HG03108 (cell line): ENCODE measurements at regions not wholly inside any gene's neighbourhood (a gene's known extent, or its start where the extent isn't known, plus 50 kb on each side); places are given as distances from the start of the nearest gene placed in this dataset.

Experiments
- ATAC-seq: cut with Tn5 transposase; IDR thresholded peaks from one replicate; pipeline ENCODE4 v1.9.1; 2021; ENCODE audit warnings: moderate library complexity; ENCODE audit not compliant: unreplicated experiment

DNA sequence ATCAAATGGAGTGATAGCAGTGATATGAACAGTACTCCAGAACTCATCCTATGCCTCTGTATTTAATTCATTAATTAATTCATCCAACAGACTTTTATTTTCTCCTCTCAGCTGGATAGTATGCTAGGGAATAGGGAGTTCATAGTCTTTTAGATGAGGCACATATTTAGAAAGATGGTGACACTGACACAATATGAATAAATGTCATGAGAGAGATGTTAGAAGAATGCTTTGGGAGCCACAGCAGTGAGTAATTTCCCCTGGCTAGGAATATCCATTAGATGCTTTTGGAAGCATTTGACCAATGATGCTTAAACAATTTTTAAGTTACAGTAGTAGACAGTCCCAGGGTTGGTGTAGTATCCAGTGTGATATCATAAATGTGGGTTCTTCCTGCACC, 428.7 kb upstream of the SGCD start:
- ATAC-seq: no peak

DNA sequence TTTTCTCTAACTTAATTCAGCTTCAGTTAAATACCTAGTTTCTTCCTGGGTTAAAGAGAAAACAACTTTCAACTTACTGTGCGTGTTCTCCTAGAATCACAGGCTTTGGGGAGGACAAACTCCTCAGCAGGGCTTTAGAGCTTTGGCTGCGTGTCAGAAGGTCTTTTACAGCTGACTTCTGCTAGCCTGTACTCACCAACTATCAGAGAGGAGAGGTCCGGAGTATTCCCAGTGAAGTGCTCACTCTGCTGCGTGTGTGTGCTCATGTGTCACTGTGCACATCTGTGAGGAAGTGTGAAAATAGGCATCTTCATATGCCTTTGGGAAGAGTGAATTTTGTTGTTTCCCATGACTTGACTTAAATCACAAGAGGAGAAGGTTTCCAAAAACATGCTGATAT, 423.2 kb upstream of the SGCD start:
- ATAC-seq: no peak

DNA sequence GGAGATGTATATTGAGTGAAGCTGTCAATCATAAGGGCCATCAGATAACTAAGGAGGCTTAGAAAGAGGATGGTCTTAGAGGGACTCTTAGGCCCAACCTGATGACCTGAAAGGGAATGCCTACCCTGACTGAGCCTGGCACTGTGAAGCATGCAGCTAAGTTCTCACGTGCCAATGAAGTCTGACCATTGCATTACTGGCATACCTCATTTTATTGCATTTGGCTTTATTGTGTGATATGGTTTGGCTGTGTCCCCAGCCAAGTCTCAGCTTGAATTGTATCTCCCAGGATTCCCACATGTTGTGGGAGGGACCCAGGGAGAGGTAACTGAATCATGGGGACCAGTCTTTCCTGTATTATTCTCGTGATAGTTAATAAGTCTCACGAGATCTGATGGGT, 421.6 kb upstream of the SGCD start:
- ATAC-seq: no peak

GRCh38 chr5:155906046-155906445, 420.9 kb upstream of the SGCD start:
- no peak for ATAC-seq

GRCh38 chr5:155908543-155908942, 418.4 kb upstream of the SGCD start:
- no peak for ATAC-seq

DNA sequence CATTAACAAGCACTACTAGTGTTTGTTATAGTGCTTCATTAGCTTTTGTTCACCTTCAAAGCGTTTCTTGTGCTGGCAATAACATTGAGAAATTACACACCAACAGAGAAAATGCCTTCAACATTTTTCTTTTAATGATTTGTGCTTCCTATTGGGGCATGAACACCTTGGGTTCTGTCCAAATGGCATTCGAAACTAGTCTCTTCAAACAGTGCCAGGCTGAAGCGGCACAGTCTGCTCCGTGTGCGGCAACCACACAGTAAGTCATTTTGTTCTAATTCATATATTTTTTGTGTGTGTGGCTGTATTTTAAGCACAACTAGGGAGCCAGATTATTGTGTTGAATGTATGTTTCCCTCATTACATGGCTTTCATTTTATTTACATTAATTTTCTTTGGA, 414.7 kb upstream of the SGCD start:
- ATAC-seq: no peak

GRCh38 chr5:155914766-155915165, 412.2 kb upstream of the SGCD start:
- ATAC-seq: no peak

DNA sequence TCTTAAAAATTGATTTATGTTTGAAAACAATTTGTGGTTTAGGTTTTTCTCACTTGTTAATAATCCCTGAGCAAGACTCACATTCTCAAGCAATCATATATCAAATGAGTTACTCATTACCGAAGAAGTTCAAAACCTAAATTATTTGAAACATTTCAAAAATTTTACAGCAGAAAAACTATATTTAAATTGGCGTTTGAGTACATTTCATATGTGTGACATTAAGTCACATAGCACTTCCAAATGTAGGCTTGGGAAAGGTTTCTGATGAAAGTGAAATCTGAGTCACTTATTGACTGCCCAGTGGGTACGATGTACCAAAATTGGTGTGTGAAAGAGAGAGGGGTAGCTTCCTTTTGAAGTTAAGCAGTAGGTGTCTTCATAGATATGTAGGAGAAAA, 411.4 kb upstream of the SGCD start:
- ATAC-seq: no peak

DNA sequence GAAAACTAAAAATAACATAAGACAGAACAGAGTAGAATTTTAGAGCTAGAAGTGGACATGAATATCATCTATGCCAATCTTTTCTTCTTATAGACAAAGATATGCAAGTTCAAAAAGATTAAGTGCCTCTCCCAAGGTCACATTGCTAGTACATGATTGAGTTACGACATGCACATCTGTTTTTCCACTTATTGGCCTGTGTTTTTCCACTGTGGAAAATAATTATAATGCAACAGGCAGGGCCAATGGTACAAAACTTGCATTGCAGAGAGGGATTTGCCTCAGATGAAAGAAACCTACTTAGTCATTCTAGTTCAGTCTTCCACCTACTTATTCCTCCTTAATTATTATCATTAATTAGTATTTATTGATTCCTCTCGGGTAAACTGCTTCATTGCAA, 407.8 kb upstream of the SGCD start:
- ATAC-seq: no peak

- no peak for ATAC-seq
Measured at GRCh38 chr5:155919725-155920124, 407.2 kb upstream of the SGCD start.

GRCh38 chr5:155921621-155922020, 405.3 kb upstream of the SGCD start:
- no peak for ATAC-seq

DNA sequence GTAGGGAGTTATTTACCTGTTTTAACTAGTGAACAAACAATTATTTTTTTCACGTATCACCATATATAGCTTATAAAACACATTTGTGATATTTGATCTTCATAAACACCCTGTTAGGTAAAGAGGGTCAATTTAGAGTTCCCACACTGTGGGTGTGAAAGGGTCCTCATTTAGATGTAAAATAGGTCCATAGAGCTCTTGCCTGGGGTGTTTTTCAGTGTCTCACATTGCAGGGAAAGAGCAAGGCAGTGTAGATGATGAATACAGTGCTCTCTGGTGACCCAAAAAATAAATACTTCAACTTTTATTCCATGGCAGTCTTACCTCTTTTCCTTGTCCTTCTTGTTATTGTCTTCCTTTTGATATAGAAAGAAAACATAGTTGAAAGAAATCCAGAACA, 403.2 kb upstream of the SGCD start:
- ATAC-seq: no peak

GRCh38 chr5:155926031-155926430, 400.9 kb upstream of the SGCD start:
- no peak for ATAC-seq

- no peak for ATAC-seq
Measured at GRCh38 chr5:155926766-155927165, 400.2 kb upstream of the SGCD start.

DNA sequence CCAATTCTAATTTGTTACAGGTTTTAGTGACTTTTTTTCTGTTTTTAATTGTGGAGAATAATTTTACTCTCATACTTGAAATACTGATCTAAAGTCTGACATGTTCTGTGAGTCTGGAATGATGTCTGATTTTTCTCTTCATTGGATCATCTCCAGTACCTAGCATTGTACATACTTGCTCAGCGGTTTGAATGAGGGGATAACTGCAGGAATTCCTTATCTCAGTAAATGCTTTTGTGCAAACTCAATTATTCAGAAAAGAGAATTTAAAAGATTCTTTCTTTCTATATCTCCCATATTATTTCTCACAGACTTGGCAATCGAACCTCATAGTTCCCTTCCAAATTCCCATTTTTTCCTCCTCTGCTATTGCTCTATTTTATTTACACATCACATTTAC, 397.9 kb upstream of the SGCD start:
- no peak for ATAC-seq

- no peak for ATAC-seq
Measured at GRCh38 chr5:155934964-155935363, 392.0 kb upstream of the SGCD start.

DNA sequence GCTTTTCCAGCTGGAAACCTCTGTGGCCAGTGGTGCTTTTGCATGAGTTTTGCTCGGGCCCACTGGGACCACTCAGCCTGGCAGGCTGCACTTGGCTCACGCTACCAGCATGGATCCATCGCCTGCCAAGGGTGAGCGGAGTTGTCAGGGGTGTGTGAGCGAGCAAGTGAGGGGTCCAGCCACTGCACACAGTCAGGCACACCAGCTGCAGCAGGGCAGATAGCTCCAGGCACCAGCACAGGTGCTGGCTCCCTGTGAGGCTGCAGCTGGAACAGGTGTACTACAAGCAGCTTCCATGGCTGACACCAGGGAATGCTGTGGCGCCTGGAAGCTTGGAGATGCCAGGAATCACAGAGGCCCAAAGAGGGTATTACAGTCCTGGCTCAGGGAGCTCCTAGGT, 391.2 kb upstream of the SGCD start:
- ATAC-seq: no peak

DNA sequence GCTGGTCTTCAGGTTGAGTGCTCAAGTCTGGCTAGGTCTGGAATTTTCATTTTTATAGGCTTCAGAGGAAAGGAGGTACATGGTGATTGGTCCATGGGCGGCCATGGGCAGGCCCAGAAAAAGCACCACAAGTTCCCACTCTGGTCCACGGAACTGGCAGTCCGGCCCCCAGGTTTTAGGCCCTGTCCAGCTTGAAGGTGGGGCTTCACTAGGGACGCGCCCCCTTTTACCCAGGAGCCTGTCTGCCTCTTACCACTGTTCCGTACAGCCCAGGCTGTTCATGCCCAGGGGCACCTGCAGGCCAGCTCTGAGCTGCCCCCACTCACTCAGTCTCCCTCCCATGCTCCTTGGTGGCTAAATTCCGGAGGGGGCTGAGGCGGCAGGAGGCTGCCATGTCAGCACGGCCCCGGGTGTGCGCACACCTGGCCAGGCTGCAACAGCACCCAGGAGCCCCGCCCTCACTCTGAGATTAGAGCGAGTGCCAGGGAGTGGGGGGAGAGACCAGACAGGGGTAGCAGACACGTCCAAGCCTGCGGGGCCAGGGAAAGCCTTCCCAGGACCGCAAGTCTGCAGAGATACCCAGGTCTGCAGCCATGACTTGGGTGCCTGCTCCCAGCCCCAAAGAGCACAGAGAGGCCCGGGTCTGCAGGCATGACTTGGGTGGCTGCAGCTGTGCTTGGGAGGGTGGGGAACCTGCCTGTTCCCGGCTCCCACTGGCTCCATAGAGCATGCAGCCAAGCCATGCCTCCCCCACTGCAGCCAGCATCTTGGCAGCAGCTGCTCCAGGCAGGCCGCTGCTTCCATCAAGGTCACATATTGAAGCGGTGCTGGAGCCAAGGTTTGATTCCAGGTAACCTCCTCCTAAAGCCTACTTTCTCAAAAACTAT, 390.2 kb upstream of the SGCD start:
- ATAC-seq: no peak

- no peak for ATAC-seq
Measured at GRCh38 chr5:155938051-155938450, 388.9 kb upstream of the SGCD start.

DNA sequence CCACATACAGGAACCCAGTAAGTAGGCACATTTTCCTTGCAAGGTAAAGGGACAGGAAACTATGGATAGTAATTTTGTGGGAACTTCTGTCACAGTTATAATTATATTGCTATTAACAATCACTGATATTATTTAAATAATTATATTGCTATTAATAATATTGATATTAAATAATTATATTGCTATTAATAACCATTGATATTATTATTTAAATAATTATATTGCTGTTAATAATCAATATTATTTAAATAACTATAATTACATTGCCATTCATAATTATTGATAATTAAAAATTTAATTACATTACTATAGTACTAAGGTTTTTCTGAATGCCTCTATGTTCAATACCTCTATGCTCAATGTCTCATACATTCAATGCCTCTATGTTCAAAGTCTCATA, 385.6 kb upstream of the SGCD start:
- no peak for ATAC-seq

DNA sequence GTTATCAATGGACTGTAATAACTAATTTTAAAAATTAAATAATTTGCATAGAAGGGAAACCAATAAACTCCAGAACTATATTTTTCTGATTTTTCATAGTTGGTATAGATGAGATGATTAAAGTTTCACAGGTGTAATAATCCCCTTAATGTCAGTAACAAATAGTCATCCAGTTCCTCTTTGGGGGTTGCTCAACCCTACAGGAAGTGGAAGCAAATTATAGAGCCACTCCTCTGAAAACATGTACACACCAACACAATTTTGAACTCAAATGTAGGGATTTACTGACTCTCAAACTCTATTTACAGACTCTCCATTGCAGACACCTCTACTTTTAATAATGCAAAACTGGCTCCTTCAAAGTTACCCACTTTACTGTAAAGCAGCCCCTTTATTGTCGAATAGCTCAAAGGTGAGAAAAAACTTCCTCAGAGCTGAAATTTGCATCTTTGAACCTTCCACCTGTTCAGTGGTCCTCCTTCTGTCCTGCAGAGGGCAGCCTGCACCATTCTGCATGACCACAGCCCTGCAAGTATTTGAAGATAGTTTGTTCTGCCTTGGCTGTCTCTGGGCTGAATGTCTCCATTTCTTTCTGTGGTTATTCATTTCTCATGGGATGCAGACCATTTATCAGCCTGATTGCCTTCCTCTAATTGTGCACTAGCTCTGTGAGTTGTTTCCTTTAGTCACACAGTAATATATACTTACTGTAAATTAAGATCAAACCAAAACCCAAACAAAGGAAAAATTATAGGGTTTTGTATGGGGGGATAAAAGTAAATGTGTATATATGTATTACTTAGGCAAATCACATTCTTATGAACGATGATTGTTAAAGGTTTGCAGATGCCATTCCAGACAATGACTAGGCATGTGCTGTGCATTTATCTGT, 383.2 kb upstream of the SGCD start:
- ATAC-seq: peak; percentile 88
